Urothelium cell line (cell line): ENCODE measurements at regions not wholly inside any gene's neighbourhood (a gene's known extent, or its start where the extent isn't known, plus 50 kb on each side); places are given as distances from the start of the nearest gene placed in this dataset.

ENCODE experiments used
- DNase-seq: peaks from one replicate; pipeline ENCODE4 v3.0.0; 2011; ENCODE audit warnings: low spot score, mixed read lengths
- FAIRE-seq: peaks from 2 replicates; lab custom pipeline; 2011; peaks lifted over from hg19 to GRCh38; lab: Jason Lieb, UNC

DNA sequence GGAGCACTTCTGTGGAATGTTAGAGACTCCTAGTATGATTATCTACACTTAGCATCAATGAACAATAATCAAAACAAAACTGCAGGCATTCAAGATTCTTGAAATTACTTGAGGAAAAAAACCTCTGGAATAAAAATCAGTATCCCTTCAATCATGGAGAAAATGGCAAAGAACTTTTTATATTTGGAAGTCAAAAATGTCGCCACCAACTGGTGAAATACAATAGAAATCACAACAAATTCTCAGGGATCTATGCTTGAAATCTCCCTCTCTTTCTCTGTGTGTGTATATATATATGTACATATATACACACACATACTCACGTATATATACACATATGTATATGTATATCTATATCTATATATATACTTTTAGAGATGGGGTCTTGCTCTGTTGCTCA lies 378.9 kb upstream of the ALCAM start:
- DNase-seq (no peak), FAIRE-seq (no peak)

DNA sequence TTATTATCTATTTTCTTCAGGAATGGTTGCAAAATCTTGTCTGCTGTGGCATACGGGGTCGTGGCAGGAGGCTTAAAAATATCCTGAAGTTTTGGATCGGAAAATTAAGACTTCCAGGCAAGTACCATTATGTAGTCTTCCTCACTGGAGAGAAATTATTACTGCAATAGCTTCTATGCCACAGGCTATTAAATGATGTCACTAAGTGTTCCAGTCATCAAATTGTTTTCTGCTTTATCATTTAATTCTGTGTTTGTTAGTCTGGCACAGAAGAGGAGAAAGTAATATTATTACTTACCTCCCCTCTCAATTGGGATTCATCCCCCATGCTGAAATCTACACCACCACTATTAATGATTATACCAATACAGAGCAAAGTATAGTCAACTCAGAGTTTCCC lies 378.2 kb upstream of the ALCAM start:
- no peak for FAIRE-seq
- DNase-seq, result no peak

DNA sequence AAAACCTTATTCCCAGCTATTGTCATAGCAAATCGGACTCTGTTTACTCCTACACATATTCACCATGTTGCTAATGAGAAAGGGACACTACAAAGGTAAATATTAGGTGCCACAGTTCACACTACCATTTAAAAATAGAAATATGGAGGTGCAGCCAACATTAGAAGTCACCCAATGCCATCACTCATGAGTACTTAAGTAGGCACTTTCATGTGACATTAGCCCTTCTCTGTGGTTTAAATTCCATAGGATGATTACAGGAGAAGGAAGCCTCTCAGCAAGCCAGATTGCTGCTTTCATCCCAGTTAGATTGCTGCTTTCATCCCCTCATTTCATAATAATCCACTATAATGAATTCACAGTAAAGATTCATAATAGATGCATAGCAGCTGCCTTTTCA lies 376.8 kb upstream of the ALCAM start:
- no peak for FAIRE-seq
- no peak for DNase-seq

DNA sequence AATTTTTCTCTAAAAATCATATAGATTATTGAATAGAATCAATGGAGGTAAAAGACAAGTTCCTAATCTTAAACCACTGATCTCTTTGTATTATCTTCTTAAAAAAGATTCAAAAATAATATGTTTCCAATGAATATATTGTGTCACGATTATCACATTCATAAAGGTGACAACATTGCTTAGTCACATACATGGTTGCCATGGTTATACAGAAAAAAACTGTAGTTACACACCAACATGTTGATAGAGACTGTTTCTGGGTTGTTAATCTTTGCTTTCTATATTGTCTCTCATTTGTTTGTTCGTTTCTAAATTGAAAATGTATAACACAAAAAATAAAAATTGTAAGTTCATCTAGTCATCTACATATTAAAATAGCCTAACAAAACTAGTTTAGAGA lies 376.0 kb upstream of the ALCAM start:
- FAIRE-seq (no peak), DNase-seq (no peak)

DNA sequence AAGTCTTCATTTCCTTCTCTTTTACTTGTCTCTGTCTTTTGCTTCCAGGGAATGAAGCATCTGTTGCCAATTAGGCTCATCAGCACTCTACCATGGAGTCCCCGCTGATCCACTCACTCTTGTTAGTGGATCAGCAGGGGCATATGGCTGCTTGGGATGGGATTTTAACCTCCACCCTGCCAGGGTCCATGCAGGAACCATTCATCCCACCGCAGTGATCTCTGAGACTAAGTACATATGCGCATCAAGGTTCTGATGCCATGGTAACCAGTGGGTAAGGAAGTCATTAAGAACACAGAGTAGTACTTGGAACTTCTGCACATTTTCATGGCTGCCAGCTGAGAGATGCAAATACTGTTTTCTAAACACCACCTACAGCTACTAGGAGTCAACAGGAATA lies 374.0 kb upstream of the ALCAM start:
- FAIRE-seq (no peak), DNase-seq (no peak)

DNA sequence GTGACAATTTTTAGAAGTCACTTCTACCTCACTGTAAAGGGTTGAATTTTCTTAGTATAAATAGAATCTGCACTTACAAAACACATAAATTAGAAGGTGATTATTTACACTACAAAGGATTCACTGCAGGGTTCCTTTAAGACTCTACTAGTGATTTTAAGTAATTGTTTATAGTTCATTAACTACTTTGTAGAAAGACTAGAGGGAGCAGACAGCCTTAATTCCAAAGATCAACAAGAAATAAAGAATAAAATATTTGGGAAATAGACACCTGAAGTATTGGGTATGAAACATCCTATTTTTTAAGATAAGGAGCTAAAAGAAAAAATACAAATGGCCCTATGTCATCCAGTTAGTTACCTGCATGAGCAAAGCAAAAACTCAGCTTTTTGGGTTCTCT lies 360.5 kb upstream of the ALCAM start:
- FAIRE-seq, result no peak
- DNase-seq, result no peak

DNA sequence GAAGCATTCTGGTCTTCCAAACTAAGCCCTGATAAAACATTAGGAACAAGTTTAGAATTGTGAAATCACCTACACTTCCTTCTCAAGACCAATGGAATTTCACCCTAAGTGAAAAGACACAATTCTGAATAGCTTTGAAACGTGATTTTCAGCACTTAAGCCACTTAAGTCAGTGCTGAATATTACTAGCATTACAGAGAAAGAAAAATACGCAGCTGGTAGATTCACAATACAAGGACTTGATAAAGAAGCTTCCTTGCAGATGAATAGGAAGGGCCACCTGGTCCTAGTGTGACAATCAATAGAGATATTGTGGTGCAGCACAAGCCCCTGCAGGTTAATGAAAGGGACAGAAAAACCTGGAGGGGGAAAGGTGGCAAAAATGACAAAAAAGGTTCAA lies 353.1 kb upstream of the ALCAM start:
- FAIRE-seq (no peak), DNase-seq (no peak)

DNA sequence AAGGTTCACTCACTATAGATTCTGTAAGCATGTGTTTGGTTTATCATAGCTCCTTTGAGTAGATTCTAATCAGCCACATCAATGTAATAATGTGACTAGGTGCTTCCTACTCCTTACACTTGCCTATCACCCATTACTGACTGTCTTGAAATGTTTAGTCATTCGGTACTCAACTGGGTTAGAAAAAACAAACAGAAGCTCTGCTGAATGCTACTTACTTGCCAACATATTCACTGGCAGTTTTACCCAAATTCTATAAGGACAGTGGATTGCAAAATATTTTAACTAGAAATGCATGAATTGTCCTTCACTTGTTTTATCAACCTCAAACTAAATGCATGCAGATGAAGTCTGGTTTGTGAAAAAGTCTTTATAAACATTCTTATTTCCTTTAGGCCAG lies 352.1 kb upstream of the ALCAM start:
- DNase-seq (no peak), FAIRE-seq (no peak)

DNA sequence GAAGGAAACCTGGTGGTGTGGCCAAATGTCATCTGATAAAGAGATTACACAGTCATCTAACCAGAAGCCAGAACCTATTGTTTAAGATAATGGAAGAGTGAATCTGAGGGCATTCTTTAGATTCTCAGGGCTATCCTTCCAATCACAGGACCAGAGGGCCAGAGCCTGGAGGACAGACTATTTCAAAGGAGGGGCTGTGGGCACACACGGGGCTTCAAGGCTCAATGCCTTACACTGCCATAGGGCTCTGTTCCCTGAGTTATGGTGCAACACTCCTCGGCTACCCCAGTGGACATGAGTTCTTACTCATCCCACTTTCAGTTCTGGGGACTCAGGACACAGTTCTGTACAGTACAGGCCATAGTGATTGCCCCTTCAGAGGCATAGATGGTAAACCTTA lies 343.9 kb upstream of the ALCAM start:
- DNase-seq (no peak), FAIRE-seq (no peak)

DNA sequence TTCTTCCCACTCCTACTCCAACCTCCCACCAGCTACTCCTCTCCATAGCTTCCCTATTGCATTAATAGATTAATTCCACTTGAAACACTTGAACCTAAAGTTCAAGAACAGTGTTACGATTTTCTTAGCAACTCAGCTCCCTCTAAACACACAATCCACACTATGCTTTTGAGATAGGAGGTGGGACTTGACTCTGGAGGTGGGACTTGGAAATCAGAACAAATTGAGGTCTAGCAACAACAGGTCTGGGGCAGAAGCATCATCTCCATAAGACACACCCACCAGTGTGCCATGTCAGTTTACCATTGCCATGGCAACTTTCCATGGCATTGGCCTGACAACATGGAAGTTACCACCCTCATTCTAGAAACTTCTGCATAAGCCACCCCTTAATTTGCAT lies 336.5 kb upstream of the ALCAM start:
- FAIRE-seq, result peak; percentile 9
- DNase-seq, result no peak

DNA sequence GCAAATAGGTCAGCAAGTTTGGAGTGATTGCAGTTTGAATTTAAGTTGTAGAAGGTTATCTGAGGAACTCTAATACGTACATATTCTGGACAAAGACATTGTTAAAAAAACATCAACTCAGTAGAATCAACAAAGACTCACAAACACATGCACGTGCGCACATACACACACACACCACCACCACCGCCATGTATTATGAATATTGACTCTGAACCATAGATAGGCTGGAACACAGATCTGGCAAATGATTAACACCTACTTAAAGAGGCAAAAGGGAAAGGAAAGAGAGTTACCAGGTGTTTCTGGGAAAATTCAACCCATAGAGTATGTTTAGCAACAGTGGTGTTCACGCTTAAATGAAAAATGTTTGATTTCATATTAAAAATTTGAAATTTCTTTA lies 334.2 kb upstream of the ALCAM start:
- FAIRE-seq (no peak), DNase-seq (no peak)

DNA sequence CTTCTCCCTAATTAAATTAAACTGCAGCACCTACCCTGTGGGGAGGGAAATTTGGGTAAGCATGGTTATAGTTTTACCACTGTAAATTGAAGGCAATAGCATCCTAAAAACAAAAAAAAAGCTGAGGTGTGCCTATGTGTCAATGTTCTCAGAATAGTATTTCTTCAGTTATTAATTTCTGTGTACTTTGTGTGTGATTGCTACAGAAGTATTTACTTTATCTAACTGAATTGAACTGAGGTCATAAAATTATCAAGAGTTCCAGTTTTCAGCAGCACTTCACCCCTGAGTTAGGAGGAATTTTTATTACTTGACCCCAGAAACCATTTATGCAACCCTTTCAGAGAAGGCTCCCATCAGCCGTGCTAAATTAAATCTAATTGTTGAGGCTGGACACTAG lies 333.6 kb upstream of the ALCAM start:
- FAIRE-seq, result no peak
- DNase-seq, result no peak

DNA sequence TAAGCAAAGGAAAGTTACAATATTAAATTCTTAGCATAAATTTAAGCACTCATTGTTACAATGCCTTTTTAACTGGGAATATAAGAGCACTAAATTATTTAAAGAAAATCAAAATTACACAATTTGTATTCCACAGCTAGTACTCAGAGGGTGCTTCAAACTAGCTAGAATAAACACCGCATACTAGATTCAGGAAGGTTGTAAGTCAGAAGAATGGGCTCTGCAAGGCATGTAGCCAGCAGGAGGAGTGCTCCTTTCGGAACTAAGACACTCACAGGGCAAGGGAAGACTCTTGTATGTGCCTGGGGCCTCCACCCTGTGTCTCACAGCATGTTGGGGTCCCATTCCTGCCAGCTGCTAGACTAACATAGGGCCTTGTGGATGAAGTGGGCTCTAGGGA lies 327.7 kb upstream of the ALCAM start:
- FAIRE-seq, result no peak
- no peak for DNase-seq

DNA sequence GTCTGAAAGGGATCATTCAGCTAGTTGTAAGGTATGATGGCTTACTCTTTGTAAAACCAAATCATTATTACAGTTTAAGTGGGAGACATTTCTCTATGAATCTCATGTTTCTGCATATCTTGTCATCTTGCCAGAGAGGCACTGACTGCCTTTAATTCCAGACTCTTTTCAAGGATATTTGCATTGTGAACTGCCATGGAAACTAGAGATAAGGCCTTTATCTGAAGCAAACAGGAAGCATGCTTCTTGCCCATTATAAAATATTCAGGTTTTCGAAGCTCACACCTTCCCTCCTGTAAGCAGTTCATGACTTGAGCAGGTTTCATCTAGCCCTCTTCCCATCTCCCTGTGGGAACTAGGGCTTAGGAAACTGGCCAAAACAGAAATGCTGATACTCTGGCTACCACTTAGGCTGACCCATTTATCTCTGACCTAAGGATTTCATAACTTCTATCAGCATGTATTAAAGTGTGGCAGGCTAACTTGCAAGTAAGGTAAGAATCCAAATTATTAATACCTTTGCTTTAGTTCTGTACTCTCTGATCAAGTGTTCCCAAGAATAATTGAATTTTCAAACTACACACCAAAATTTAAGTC lies 326.6 kb upstream of the ALCAM start:
- no peak for DNase-seq
- no peak for FAIRE-seq

DNA sequence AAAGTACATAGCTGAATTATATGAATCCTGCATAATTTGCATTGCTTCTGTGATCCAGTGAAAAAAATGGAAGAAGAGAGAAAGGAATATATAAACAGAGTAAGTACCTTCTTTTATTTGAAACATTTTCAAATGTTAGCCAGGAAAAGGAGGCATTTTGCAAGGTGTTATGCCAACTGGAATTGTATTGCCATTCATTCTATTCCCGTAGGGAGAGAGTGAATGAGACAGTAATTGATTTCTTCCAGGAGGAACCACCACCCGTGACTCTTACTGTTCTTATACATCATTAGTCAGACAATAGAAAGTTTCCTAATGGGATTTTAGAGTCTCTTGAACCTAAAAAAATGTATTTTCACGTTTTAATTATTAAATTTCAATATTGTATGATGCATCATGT lies 324.1 kb upstream of the ALCAM start:
- FAIRE-seq (no peak), DNase-seq (no peak)

DNA sequence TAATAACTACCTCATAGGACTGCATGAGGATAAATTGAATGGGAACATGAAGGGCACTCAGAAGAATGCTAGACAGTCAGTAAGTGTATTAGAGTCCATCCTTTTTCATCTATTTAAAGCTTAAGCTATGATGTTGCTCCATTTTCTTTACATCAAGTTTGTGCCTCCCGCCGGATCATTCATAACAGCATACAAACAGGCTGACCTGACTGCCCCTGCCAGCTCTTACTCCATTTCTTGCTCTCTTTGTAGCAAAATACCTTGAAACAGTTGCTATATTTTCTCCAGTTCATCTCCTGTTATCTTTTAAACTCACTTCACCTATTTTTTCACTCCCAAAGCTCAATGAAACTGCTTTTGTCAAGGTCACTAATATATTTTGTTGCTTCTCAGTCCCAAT lies 315.6 kb upstream of the ALCAM start:
- DNase-seq (no peak), FAIRE-seq (no peak)

DNA sequence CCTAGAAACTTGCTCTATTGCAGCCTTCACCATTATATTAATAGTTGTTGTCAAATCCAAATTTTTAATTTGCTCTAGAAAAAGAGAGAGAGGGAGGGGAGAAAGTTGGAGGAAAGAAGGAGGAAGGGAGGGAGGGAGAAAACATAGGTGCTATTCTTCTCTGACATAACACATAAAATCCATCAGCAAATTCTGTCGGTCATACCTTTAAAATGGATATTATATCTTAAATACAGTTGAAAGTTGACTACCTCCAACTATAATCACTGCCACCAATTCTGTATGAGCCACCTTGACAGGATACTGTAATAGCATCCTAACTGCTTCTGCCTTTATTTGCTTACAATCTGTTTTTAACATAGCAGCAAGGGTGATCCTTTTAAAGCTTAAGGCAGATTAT lies 314.7 kb upstream of the ALCAM start:
- FAIRE-seq (no peak), DNase-seq (no peak)

DNA sequence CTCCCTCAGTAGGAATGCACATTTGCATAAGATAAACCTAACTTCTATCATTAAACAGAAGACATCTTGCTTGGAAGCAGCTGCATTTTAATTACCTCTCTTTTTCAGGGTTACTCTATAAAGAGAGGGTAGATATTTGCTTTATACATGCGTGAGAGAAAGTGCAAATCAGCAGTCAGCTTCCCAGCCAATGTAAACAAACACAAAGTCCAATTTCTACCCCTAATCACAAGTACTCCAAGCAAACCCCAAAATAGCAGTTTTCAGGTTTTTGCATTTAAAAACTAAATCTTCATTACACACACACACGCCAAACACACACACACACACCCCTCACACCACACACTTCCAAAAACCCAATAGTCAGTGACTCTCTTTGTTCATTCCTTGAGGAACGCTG lies 303.9 kb upstream of the ALCAM start:
- no peak for DNase-seq
- no peak for FAIRE-seq

DNA sequence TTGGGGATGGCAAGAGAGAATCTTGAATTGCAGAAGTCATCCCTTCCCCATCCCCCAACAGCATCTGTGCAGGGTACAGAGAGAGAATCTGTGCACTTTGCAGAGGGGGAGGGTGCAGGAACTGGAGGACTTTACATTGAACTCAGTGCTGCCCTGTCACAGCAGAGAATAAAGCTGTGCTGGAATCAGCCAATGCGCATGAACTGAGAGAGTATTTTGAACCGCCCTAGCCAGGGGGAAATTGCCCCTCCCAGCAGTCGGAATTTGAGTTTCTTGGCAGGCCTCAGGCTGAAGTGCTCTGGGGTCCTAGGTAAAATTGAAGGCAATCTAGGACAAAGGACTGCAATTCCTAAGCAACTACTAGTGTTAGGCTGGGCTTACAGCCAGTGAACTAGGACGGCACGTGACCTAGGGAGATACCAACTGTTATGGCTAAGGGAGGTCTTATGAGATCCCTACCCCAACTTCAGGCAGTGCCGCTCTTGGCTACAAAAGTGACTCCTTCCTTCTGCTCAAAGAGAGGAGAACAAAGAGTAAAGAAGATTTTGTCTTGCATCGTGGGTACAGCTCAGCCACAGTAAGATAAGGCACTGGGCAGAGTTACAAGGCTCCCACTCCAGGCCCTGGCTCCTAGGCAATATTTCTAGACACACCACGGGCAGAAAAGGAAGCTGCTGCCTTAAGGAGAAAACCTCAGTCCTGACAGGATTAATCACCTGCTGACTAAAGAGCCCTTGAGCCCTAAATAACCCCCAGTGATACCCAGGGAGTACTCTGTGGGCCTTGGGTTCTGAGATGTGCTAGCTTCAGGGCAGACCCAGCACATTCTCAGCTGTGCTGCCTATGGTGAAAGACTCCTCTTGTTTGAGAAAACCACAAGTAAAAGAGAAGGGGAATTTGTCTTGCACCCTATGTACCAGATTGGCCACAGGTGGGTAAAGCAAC lies 300.5 kb upstream of the ALCAM start:
- DNase-seq (no peak), FAIRE-seq (no peak)

DNA sequence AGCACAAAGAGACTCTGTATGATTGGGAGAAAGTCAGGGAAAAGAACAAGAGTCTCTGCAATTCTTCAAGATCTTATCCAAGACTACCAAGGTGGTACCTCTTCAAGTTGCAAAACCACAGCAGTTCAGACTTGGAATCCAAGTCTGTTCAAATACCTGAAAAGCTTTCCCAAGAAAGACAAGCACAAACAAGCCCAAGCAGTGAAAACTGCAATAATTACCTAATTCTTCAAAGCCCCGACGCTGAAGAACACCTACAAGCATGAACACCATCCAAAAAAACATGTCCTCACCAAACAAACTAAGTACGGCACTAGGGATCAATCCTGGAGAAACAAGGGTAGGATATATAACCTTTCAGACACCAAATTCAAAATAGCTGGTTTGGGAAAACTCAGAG lies 299.3 kb upstream of the ALCAM start:
- DNase-seq, result no peak
- FAIRE-seq, result no peak

DNA sequence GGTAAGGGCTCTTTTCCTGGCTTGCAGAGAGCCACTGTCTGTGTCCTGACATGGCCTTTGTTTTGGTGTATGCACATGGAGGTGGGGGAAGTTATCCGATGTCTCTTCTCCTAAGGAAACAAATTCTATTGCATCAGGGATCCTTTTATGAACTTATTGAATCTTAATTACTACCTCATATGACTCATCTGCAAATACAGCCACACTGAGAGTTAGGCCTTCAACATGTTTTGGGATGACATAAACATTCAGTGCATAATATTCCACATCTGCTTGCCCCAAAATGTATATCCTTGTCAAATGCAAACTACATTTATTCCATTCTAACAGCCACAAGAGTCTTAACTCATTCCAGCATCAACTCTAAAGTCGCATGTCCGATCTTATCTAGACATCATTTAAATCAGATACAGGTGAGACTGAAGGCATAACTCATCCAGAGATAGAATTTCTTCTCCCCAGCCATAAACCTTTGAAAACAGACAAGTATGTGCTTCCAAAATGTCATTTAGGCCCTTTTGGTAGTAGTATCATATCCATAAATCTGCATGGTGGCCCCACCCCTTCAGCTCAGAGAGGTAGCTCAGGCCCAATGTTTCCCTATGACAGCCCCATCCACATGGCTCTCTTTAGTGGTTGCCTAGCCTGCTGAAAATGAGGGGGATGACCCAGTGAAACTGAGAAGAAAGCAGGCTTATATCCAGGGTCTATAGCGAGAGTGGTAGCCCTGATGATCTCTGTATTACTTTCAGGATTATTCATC lies 289.5 kb upstream of the ALCAM start:
- FAIRE-seq (no peak), DNase-seq (no peak)

DNA sequence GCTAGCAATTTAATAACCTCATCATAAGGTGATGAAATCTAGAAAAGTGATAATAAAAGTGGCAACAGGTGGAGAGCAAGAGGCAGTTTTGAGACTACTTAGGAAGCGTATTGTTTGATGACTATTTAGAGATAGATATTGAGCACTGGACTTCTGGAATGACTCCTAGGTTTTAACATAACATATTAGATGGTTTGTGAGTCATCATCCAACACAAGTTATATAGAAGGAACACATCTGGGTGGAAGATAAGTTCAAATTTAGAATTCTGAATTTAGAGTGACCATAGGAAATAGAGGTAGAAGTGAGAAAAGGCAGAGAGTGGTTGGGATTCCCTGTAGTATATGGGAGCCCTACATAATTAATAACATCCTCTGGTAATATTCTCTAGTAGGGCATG lies 282.8 kb upstream of the ALCAM start:
- DNase-seq (no peak), FAIRE-seq (no peak)
